ENCODE measurements at regions not wholly inside any gene's neighbourhood (a gene's known extent, or its start where the extent isn't known, plus 50 kb on each side); places are given as distances from the start of the nearest gene placed in this dataset.
A peak's percentile ranks its signal among the peaks of the same experiment; 100 is the strongest.

DNA sequence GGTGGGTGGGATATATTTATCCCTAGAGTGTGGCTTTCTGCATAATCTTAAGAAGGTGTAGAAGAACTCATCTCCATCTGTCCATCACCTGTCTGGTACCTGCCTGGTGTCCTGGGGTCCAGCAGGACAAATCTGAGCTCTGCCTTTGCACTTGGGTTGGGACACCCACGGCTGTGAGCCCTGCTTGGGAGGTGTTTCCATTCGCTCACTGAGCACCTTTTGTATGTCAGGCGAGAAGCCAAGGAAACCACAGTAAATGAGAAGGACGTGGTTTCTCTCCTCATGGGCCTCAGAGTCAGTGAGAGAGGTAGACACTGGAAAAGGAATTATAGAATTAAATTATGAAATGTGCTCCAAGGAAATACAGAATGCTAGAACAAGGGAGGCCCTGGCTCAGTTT lies 555.9 kb downstream of the MIAT start:
- TF ChIP-seq, protein P1, sequence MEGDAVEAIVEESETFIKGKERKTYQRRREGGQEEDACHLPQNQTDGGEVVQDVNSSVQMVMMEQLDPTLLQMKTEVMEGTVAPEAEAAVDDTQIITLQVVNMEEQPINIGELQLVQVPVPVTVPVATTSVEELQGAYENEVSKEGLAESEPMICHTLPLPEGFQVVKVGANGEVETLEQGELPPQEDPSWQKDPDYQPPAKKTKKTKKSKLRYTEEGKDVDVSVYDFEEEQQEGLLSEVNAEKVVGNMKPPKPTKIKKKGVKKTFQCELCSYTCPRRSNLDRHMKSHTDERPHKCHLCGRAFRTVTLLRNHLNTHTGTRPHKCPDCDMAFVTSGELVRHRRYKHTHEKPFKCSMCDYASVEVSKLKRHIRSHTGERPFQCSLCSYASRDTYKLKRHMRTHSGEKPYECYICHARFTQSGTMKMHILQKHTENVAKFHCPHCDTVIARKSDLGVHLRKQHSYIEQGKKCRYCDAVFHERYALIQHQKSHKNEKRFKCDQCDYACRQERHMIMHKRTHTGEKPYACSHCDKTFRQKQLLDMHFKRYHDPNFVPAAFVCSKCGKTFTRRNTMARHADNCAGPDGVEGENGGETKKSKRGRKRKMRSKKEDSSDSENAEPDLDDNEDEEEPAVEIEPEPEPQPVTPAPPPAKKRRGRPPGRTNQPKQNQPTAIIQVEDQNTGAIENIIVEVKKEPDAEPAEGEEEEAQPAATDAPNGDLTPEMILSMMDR (conservative IDR thresholded peaks at IDR 0.05; ENCODE audit: low read depth), result no peak
- no peak for DNase-seq (ENCODE audit: low spot score)
- CTCF ChIA-PET, result no interaction called here
- peak overlapping the region; percentile 81 for H3K27ac ChIP-seq
- POLR2A ChIA-PET (ENCODE audit: low non-redundant PET), result no interaction called here

DNA sequence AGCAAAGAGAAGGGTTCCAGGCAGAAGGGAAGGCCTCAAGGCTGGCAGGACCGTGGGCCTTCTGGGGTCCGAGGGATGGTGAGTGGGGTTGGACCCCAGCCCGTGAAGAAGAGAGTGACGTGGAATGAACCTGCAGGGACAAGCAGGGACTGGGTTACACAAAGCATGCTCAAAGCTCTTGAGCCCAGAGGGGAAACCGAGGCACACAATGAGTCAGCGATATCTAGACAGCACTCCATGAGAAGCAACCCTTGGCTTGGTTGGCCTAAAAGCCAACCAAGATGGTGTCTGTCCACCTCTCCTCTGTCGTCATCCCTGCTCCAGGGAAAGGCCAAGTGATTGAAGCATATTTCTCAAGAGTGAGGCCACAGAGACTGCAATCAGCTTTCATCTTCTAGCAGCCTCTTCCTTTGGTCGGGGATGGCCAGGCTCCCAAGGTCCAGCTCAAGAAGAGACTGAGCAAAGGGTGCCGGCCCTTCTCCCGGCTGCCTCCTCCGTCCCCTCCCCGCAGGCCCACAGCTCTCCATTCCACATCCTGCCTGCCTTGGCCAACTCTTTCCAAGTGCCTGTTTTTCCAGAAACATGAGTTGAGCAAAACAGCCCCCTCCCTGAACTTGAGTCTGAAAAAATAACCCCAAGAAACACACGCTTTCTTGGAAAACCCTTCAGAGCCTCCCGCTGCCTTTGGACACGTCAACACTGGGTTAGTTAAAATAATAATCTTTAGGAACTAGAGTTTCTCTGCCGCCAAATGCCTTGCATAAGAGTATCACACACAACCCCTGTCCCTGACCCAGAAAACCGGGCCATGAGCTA lies 556.6 kb downstream of the MIAT start:
- CTCF ChIA-PET, result interaction anchor here (0.8 kb wide), 1 partner anchor 325 kb away, joined by 3 read pairs; no protein-coding TSS in a partner anchor
- POLR2A ChIA-PET (ENCODE audit: low non-redundant PET), result no interaction called here

DNA sequence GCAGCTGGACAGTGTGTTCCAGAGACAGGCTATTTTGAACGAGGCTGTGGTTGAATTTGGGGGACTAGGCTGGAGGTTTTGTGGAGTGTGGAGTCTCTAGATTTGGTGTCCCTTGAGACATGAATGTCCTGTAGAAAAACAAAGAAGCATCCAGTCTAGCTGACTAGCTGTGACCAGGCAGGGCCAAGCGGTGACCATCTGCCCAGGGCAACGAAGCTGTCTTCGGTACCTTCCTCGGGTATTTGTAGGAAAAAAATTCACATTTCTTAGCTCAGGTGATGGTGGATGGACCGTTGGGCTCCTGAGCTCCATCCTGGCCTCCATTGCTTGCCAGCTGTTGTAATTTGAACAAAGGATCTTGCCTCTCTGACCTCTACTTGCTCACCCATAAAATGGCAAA lies 557.3 kb downstream of the MIAT start:
- no peak for DNase-seq (ENCODE audit: low spot score)
- POLR2A ChIA-PET (ENCODE audit: low non-redundant PET), result no interaction called here
- CTCF ChIA-PET, result no interaction called here
- no peak overlapping the region for H3K27ac ChIP-seq
- TF ChIP-seq, protein P1 (conservative IDR thresholded peaks at IDR 0.05; ENCODE audit: low read depth), result no peak

More for the DNA sequence above, 556.6 kb downstream of the MIAT start:
- peak overlapping the region; percentile 81; the same call in 1 of the 2 replicates for H3K27ac ChIP-seq
- DNase-seq (ENCODE audit: low spot score), result no peak
- TF ChIP-seq, protein P1 (conservative IDR thresholded peaks at IDR 0.05; ENCODE audit: low read depth), result no peak

DNA sequence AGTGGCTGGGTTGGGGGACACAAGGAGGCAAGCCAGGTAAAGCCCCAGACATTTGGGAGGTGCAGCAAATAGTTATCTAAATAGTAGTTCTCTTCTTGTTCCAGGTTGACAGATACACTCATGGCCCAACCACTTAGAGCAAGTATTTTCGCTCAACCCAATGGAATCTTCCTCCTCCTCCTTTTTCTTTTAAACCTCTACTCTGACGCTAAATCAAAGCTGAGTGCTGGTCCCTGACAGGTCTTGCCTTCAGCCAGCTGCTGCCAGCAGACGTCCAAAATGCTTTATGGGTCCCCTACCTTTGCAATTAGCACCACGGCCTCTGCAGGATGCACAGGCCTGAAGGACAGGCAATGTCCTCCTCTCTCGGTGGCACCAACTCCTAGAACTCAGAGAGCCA lies 558.5 kb downstream of the MIAT start:
- TF ChIP-seq, protein P1 (conservative IDR thresholded peaks at IDR 0.05; ENCODE audit: low read depth), result no peak
- POLR2A ChIA-PET (ENCODE audit: low non-redundant PET), result no interaction called here
- DNase-seq (ENCODE audit: low spot score), result no peak
- no peak overlapping the region for H3K27ac ChIP-seq
- CTCF ChIA-PET, result no interaction called here

DNA sequence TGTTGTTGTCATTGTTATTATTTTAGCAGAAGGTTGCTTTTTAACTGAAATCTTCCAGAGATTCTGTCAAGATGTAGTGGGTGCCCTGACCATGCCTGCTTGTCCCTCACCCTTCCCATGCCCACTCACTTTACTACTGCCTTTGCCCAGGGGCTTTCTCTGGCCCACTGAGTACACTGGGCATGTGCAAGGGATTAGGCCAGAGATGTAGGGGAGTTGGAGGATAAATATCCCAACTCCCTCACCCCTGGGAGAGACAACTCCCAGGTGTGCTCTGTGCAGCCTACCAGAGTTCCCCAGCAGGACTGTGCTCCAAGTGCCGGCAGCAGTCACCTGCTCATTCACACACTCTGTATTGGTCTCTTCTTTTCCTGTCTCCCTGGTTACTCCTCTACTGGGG lies 559.1 kb downstream of the MIAT start:
- H3K27ac ChIP-seq, result no peak overlapping the region
- ChIA-PET CTCF (no interaction called here), POLR2A (ENCODE audit: low non-redundant PET) (no interaction called here)
- TF ChIP-seq, protein P1 (conservative IDR thresholded peaks at IDR 0.05; ENCODE audit: low read depth), result no peak
- no peak for DNase-seq (ENCODE audit: low spot score)

DNA sequence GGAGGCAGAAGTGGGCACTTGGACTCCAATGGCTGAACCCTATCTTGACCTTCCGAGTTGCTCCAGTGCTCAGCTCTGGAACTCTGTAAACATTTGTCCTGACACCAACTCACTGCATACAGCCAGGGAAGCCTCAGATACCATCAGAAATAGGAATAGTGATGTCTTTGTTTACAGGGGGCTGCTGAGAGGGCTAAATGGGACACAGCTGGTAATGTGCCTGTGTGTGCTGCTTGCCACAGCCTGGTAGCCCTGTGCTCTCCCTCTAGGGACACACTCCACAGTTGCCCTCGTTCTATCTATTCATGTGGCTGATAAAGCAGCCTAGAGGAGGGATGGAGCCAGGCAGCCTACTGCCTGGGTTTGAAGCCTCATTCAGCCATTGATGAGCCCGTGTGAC lies 559.8 kb downstream of the MIAT start:
- TF ChIP-seq, protein P1 (conservative IDR thresholded peaks at IDR 0.05; ENCODE audit: low read depth), result no peak
- CTCF ChIA-PET, result no interaction called here
- H3K27ac ChIP-seq, result no peak overlapping the region
- no peak for DNase-seq (ENCODE audit: low spot score)
- POLR2A ChIA-PET (ENCODE audit: low non-redundant PET), result no interaction called here
